GM13976 (cell line): ENCODE measurements at regions not wholly inside any gene's neighbourhood (a gene's known extent, or its start where the extent isn't known, plus 50 kb on each side); places are given as distances from the start of the nearest gene placed in this dataset.

Experiments
- DNase-seq: peaks from one replicate; pipeline ENCODE4 v3.0.0; 2012; ENCODE audit warnings: low spot score
- in situ Hi-C: fragments of 300-500 bp; cut with MboI; formaldehyde crosslinking; loops from one replicate; pipeline ENCODE4 v1.12.0; 2022; ENCODE audit warnings: low sequenced_read_pairs, mixed read lengths, inconsistent platforms; ENCODE audit not compliant: unreplicated experiment
- TF ChIP-seq, protein P1 (sequence below): IDR thresholded peaks from 2 replicates; pipeline ENCODE4 v1.5.1; 2012; ENCODE audit warnings: borderline replicate concordance, mild to moderate bottlenecking; ENCODE audit not compliant: insufficient read depth; ENCODE audit errors: extremely low read depth, missing control alignments, control extremely low read depth

DNA sequence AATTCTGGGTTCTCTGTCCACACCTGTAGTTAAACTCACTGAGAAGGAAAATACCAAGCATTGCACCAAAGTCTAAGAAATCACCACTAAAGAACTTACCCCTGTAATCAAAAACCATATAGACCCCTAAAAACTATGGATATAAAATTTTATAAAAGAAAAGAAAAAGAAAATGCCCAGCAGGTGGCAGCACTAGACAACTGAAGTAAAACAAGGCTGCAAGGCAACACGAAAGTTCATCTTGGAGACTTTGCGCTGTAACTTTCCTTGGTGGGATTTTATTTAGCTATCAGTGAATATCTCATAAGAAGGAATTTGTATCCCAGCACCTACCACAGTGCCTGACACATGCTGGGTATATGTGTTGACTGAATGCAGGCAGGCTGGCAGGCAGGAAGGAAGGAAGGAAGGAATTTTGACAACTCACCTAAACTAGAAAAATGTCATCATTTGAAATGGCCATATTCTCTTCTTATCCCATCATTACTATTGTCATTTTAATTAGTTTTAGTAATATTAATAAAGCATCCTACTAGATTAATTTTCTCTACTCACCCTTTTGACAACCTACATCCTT, 68.2 kb upstream of the ETV6 start:
- in situ Hi-C loops, result loop anchor here (10.0 to 25.0 kb wide), 2 partner anchors 454 to 1131 kb away; partner anchors contain the start of gene CDKN1B
- DNase-seq, result peak; percentile 43
- TF ChIP-seq, protein P1, sequence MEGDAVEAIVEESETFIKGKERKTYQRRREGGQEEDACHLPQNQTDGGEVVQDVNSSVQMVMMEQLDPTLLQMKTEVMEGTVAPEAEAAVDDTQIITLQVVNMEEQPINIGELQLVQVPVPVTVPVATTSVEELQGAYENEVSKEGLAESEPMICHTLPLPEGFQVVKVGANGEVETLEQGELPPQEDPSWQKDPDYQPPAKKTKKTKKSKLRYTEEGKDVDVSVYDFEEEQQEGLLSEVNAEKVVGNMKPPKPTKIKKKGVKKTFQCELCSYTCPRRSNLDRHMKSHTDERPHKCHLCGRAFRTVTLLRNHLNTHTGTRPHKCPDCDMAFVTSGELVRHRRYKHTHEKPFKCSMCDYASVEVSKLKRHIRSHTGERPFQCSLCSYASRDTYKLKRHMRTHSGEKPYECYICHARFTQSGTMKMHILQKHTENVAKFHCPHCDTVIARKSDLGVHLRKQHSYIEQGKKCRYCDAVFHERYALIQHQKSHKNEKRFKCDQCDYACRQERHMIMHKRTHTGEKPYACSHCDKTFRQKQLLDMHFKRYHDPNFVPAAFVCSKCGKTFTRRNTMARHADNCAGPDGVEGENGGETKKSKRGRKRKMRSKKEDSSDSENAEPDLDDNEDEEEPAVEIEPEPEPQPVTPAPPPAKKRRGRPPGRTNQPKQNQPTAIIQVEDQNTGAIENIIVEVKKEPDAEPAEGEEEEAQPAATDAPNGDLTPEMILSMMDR, result peak; percentile 20

DNA sequence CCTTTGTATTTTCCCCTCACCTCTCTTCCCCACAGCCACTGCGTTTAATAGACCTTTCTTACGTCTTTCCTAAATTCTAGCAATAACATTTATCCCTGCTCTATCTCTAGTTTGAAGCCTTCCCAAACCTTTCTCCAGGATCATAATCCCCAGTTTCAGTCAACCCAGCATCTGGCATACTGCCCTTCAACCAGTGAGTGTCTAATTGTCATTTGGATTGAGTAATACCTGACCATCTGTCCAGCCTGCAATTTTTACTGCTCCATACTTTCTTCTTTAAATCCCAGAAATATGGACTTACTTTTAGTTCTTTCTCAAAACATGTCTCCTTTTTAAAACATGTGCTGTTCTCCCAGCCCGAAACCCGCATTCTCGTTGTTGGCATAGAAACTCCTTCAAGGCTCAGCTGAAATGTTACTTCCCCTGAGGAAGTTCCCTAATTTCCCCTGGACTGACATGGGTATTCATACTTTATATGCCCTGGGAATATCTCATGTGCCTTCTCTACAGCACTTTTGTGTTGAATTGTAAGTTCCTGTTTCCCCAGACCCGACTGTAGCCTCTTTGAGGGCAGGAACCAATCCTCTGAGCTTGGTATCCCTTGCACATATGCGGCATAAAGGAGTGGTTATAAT, 65.1 kb upstream of the ETV6 start:
- TF ChIP-seq, protein P1, result no peak
- no peak for DNase-seq
- in situ Hi-C loops, result loop anchor here (10.0 to 25.0 kb wide), 2 partner anchors 450 to 1128 kb away; partner anchors contain the start of gene CDKN1B

DNA sequence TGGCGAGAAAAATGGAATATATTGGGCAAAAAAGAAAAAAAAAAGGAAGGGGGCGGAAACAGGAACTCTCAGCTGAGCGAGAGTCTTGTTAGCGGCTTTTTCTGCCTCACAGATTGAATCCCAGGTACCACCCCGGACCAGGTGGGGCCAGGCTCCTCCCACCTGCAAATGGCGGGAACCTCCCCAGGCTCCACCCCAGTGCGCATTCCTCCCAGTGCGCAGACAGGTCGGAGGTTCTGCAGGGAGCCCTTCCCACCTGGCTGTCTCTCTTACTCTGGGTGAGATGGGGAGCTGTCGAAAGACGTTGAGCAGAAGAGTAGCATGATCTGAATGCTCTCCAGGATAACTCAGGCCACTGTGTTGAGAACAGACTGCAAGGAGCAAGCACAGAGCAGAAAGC, 57.0 kb upstream of the ETV6 start:
- no peak for DNase-seq
- TF ChIP-seq, protein P1, result no peak
- in situ Hi-C loops, result loop anchor here (25.0 kb wide), 1 partner anchor 1120 kb away; the partner anchor contains the start of gene CDKN1B

DNA sequence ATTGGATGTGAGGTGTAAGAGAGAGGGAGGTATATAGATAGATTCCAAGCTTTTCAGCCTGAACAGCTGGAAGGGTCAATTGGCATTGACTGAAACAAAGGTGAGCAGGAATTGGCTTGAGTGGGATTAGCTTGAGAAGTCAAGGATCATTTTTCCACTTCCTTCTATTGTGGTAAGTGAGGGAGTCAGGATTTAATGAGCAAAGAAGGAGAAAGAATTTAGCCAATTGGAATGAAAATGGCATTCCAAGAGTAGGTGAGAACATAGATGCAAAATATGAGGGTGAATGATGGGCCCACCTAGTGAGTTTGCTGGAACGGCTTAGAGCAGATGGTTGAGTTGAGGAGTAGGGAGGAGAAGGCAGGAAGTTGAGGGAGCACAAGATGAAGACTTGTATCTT, 56.5 kb upstream of the ETV6 start:
- DNase-seq, result no peak
- in situ Hi-C loops, result loop anchor here (25.0 kb wide), 1 partner anchor 1119 kb away; the partner anchor contains the start of gene CDKN1B
- TF ChIP-seq, protein P1, result no peak

DNA sequence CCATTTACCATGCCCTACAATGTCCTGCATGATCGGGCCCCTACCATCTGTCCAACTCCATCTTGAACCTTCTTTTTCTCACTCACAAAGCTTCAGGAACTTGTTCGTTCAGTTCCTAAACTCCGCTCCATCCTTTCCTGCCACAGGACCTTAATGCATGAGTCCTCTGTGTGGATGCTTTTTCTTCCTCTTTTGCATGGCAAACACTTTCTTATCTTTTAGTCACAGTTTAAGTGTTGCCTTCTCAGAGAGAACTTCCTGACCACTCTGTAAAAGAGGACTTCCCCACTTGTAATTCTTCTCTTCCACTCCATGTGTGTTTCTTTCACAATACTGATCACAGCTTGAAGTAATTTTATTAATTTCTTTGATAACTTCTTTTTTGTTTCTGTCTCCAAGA, 54.4 kb upstream of the ETV6 start:
- in situ Hi-C loops, result loop anchor here (25.0 kb wide), 1 partner anchor 1117 kb away; the partner anchor contains the start of gene CDKN1B
- DNase-seq, result no peak
- TF ChIP-seq, protein P1, result no peak

DNA sequence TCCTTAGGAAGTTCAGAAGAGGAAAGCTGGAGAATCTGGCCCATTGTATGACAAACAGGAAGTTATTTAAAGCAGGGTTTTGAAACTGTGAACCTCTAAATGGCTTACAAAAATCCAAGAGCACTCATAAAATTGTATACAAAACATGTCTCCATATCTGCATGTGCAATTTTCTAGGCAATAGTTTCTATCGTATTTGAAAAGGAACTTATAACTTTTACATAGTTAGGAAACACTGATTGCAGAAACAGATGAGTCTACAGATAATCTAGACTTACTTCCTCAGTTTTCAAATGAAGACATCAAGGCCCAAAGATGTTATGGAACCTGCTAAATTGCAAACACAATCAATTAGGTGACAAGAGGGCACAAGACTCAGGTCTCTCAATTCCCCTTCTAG, 53.3 kb upstream of the ETV6 start:
- no peak for DNase-seq
- TF ChIP-seq, protein P1, result no peak
- in situ Hi-C loops, result loop anchor here (25.0 kb wide), 1 partner anchor 1116 kb away; the partner anchor contains the start of gene CDKN1B
